ENCODE measurements at regions not wholly inside any gene's neighbourhood (a gene's known extent, or its start where the extent isn't known, plus 50 kb on each side); places are given as distances from the start of the nearest gene placed in this dataset.

DNA sequence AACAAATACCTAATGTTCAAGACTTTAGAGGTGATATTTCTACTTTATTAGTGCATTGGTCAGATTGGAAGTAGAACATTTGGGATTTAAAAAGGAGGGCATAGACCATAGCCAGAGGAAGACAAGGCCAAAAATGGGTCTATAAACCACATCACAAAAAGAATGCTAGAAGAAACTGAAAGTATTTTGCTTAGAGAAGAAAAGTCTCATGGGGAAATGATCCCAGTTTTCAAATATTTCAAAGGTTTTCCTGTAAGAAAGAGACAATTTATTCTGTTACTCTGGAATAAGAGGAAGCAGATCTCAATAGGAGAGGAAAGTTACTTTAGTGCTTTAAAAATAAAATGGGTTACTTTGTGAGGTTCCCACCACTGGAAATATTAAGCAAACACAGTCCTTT is 341.4 kb downstream of the TNS1 start:
- Histone ChIP-seq H2BK5ac (ENCODE audit: low read length) (no peak overlapping the region), H3K56ac (ENCODE audit: low read length) (no peak overlapping the region), H2BK15ac (replicated peaks; ENCODE audit: low read depth) (no peak overlapping the region), H3K4me2 (ENCODE audit: low read length) (no peak overlapping the region), H3K9ac (ENCODE audit: low read length) (no peak overlapping the region), H3K79me1 (ENCODE audit: low read length) (no peaks in the 10 kb centered on the region), H3K18ac (ENCODE audit: low read length) (no peak overlapping the region), H4K8ac (ENCODE audit: low read depth, low read length) (no peak overlapping the region), H3K27me3 (ENCODE audit: insufficient read depth, low read length, poor library complexity) (no peaks in the 10 kb centered on the region), H3K27ac (ENCODE audit: low read depth, low read length) (no peak overlapping the region), H4K5ac (ENCODE audit: low read length) (no peak overlapping the region), H3K36me3 (ENCODE audit: control insufficient read depth, insufficient read depth, low read length) (no peaks in the 10 kb centered on the region), H3K4me3 (ENCODE audit: low read length) (no peak overlapping the region), H3K4ac (ENCODE audit: low read depth, low read length) (no peak overlapping the region), H3K79me2 (ENCODE audit: control insufficient read depth, insufficient read depth, low read length) (no peaks in the 10 kb centered on the region), H2AK5ac (ENCODE audit: low read length) (no peak overlapping the region), H3K4me1 (ENCODE audit: control insufficient read depth, low read depth, low read length) (no peaks in the 10 kb centered on the region), H2BK120ac (ENCODE audit: low read depth, low read length) (no peak overlapping the region), H3K23ac (ENCODE audit: low read length) (no peak overlapping the region)
- no peak for DNase-seq

DNA sequence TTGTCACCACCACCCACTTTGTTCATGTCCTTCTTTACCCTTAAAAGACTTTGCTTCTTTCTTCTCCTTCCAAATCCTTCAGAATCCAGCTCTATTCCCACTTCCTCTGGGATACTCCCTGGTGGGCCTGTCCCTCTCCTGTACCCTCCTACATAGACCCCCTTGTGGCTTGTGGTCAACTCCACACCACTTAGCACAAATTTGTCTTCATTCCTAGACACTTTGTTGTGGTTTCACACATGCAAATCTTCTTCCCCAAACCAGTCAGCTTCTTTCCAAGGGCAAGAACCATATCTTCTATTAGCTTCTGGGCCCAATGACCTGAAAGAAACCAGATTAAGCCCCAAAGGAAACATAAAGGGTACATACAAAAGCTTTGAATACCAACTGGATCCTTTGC is 342.4 kb downstream of the TNS1 start:
- H3K18ac ChIP-seq (ENCODE audit: low read length) = no peak overlapping the region
- no peak overlapping the region for H3K4me2 ChIP-seq (ENCODE audit: low read length)
- no peak overlapping the region for H2AK5ac ChIP-seq (ENCODE audit: low read length)
- H3K27me3 ChIP-seq (ENCODE audit: insufficient read depth, low read length, poor library complexity) = no peaks in the 10 kb centered on the region
- no peak overlapping the region for H4K5ac ChIP-seq (ENCODE audit: low read length)
- H2BK120ac ChIP-seq (ENCODE audit: low read depth, low read length) = no peak overlapping the region
- no peak overlapping the region for H3K56ac ChIP-seq (ENCODE audit: low read length)
- no peak overlapping the region for H3K23ac ChIP-seq (ENCODE audit: low read length)
- H3K36me3 ChIP-seq (ENCODE audit: control insufficient read depth, insufficient read depth, low read length) = no peaks in the 10 kb centered on the region
- no peak overlapping the region for H2BK5ac ChIP-seq (ENCODE audit: low read length)
- no peaks in the 10 kb centered on the region for H3K4me1 ChIP-seq (ENCODE audit: control insufficient read depth, low read depth, low read length)
- H3K4me3 ChIP-seq (ENCODE audit: low read length) = no peak overlapping the region
- DNase-seq = no peak
- no peak overlapping the region for H3K27ac ChIP-seq (ENCODE audit: low read depth, low read length)
- H3K9ac ChIP-seq (ENCODE audit: low read length) = no peak overlapping the region
- no peaks in the 10 kb centered on the region for H3K79me1 ChIP-seq (ENCODE audit: low read length)
- no peaks in the 10 kb centered on the region for H3K79me2 ChIP-seq (ENCODE audit: control insufficient read depth, insufficient read depth, low read length)
- H3K4ac ChIP-seq (ENCODE audit: low read depth, low read length) = no peak overlapping the region
- no peak overlapping the region for H4K8ac ChIP-seq (ENCODE audit: low read depth, low read length)
- no peak overlapping the region for H2BK15ac ChIP-seq (replicated peaks; ENCODE audit: low read depth)

DNA sequence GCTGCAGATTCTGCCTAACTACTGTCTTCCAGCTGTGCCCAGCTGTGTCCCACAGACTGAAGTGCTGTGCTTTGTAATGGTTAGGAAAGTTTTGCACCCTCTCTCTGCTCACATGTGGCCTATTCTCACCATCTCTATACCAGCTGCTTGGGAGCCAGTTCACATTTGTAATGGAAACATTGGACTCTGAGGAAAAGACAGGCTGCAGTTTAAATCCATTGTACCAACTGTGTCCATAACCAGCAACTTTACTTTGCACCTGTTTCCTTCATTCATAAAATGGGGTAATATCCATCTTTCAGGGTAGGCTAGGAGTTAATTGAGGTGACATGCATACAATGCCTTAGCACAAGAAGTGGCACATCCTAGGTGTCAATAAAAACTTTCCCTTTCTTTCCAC is 344.0 kb downstream of the TNS1 start:
- Histone ChIP-seq H4K5ac (ENCODE audit: low read length) (no peak overlapping the region), H3K36me3 (ENCODE audit: control insufficient read depth, insufficient read depth, low read length) (no peaks in the 10 kb centered on the region)
- DNase-seq = no peak

DNA sequence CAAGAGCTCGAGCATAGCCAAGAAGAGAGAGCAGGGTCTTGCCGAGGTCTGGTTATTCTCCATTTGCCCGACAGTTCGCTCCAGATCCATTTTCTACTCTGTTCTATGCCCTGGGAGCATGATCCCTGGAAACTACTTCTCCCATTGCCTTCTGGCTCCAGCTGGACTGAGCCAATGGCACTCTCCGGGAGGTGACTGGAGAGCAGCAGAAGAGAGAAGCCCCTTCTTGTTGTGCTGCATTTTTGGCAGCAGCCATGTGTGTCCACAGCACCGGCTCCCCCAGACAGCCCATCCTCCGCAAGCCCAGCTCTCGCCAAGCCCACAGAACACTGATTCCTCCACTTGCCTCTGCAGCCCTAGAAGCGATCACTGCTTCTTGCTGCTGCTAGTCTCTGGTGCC is 345.5 kb downstream of the TNS1 start:
- H3K4me2 ChIP-seq (ENCODE audit: low read length) = no peak overlapping the region
- no peak overlapping the region for H2BK5ac ChIP-seq (ENCODE audit: low read length)
- no CpG with 5 or more reads among the region's 9 CpGs for WGBS (ENCODE audit: extremely low coverage, insufficient coverage, low lambda C conversion rate)
- no peak overlapping the region for H4K5ac ChIP-seq (ENCODE audit: low read length)
- no peak overlapping the region for H3K9ac ChIP-seq (ENCODE audit: low read length)
- H3K79me1 ChIP-seq (ENCODE audit: low read length) = no peaks in the 10 kb centered on the region
- no peak overlapping the region for H3K23ac ChIP-seq (ENCODE audit: low read length)
- no peak overlapping the region for H3K56ac ChIP-seq (ENCODE audit: low read length)
- H3K27ac ChIP-seq (ENCODE audit: low read depth, low read length) = no peak overlapping the region
- H4K8ac ChIP-seq (ENCODE audit: low read depth, low read length) = no peak overlapping the region
- no peak overlapping the region for H2AK5ac ChIP-seq (ENCODE audit: low read length)
- H3K18ac ChIP-seq (ENCODE audit: low read length) = no peak overlapping the region
- no peak overlapping the region for H3K4me3 ChIP-seq (ENCODE audit: low read length)
- DNase-seq = no peak
- no peaks in the 10 kb centered on the region for H3K27me3 ChIP-seq (ENCODE audit: insufficient read depth, low read length, poor library complexity)
- H2BK120ac ChIP-seq (ENCODE audit: low read depth, low read length) = no peak overlapping the region
- no peak overlapping the region for H2BK15ac ChIP-seq (replicated peaks; ENCODE audit: low read depth)
- H3K4ac ChIP-seq (ENCODE audit: low read depth, low read length) = no peak overlapping the region
- no peaks in the 10 kb centered on the region for H3K36me3 ChIP-seq (ENCODE audit: control insufficient read depth, insufficient read depth, low read length)
- no peaks in the 10 kb centered on the region for H3K4me1 ChIP-seq (ENCODE audit: control insufficient read depth, low read depth, low read length)
- H3K79me2 ChIP-seq (ENCODE audit: control insufficient read depth, insufficient read depth, low read length) = no peaks in the 10 kb centered on the region

More for the DNA sequence above, 344.0 kb downstream of the TNS1 start:
- Histone ChIP-seq H4K8ac (ENCODE audit: low read depth, low read length) (no peak overlapping the region), H3K79me1 (ENCODE audit: low read length) (no peaks in the 10 kb centered on the region), H2BK5ac (ENCODE audit: low read length) (no peak overlapping the region), H2AK5ac (ENCODE audit: low read length) (no peak overlapping the region), H2BK15ac (replicated peaks; ENCODE audit: low read depth) (no peak overlapping the region), H3K4me1 (ENCODE audit: control insufficient read depth, low read depth, low read length) (no peaks in the 10 kb centered on the region), H3K27me3 (ENCODE audit: insufficient read depth, low read length, poor library complexity) (no peaks in the 10 kb centered on the region), H2BK120ac (ENCODE audit: low read depth, low read length) (no peak overlapping the region), H3K4me3 (ENCODE audit: low read length) (no peak overlapping the region), H3K18ac (ENCODE audit: low read length) (no peak overlapping the region), H3K4me2 (ENCODE audit: low read length) (no peak overlapping the region), H3K4ac (ENCODE audit: low read depth, low read length) (no peak overlapping the region), H3K56ac (ENCODE audit: low read length) (no peak overlapping the region), H3K27ac (ENCODE audit: low read depth, low read length) (no peak overlapping the region), H3K79me2 (ENCODE audit: control insufficient read depth, insufficient read depth, low read length) (no peaks in the 10 kb centered on the region), H3K9ac (ENCODE audit: low read length) (no peak overlapping the region), H3K23ac (ENCODE audit: low read length) (no peak overlapping the region)

DNA sequence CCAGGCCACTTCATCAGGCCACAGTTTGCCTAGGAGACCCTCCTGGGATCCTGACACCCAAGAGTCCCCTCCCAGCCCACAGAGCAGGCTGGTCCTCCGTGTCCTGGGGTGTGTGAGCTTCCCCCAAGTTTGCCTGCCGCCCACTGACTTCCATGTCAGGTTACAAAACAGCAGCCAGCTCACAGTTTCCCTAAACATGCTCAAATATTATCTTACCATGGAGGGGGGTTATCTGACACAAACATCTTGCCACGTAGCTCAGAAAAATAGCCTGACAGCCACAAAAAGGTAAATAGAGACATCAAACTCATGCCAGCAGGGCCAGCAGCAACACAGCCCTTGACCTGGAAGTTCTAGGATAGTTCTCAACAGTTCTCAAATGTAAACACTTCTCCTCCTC is 346.5 kb downstream of the TNS1 start:
- no peaks in the 10 kb centered on the region for H3K79me2 ChIP-seq (ENCODE audit: control insufficient read depth, insufficient read depth, low read length)
- no CpG with 5 or more reads among the region's 3 CpGs for WGBS (ENCODE audit: extremely low coverage, insufficient coverage, low lambda C conversion rate)
- H3K27ac ChIP-seq (ENCODE audit: low read depth, low read length) = no peak overlapping the region

DNA sequence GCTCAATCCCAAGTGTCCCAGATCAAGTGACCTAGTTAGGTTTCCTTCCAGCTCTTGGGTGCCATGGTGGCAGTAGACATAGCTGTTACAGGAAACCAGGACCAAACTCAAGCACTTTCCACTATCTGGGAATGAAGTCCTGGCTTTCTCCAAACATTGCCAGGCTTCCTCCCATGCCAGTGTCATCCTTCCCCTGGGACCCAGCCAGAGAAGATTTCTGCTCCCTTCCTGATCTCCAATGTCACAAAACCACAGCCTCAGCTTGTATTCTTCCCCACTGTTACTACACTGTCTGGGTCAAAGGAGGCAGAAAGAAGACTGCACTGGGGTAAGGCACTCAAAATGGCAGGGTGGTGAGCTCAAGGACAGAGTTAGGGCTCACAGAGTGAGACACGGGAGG is 347.1 kb downstream of the TNS1 start:
- Histone ChIP-seq H2BK15ac (replicated peaks; ENCODE audit: low read depth) (no peak overlapping the region), H2AK5ac (ENCODE audit: low read length) (no peak overlapping the region), H3K18ac (ENCODE audit: low read length) (no peak overlapping the region), H3K27me3 (ENCODE audit: insufficient read depth, low read length, poor library complexity) (no peaks in the 10 kb centered on the region), H3K79me2 (ENCODE audit: control insufficient read depth, insufficient read depth, low read length) (no peaks in the 10 kb centered on the region), H3K4ac (ENCODE audit: low read depth, low read length) (no peak overlapping the region), H3K27ac (ENCODE audit: low read depth, low read length) (no peak overlapping the region), H3K4me1 (ENCODE audit: control insufficient read depth, low read depth, low read length) (no peaks in the 10 kb centered on the region), H4K5ac (ENCODE audit: low read length) (no peak overlapping the region), H3K23ac (ENCODE audit: low read length) (no peak overlapping the region), H4K8ac (ENCODE audit: low read depth, low read length) (no peak overlapping the region), H3K9ac (ENCODE audit: low read length) (no peak overlapping the region), H3K36me3 (ENCODE audit: control insufficient read depth, insufficient read depth, low read length) (no peaks in the 10 kb centered on the region), H3K4me2 (ENCODE audit: low read length) (no peak overlapping the region), H3K4me3 (ENCODE audit: low read length) (no peak overlapping the region), H3K56ac (ENCODE audit: low read length) (no peak overlapping the region), H2BK5ac (ENCODE audit: low read length) (no peak overlapping the region), H3K79me1 (ENCODE audit: low read length) (no peaks in the 10 kb centered on the region), H2BK120ac (ENCODE audit: low read depth, low read length) (no peak overlapping the region)
- WGBS (ENCODE audit: extremely low coverage, insufficient coverage, low lambda C conversion rate) = no CpG with 5 or more reads among the region's 1 CpG
- DNase-seq = no peak

More for the DNA sequence above, 346.5 kb downstream of the TNS1 start:
- no peak overlapping the region for H3K9ac ChIP-seq (ENCODE audit: low read length)
- no peaks in the 10 kb centered on the region for H3K79me1 ChIP-seq (ENCODE audit: low read length)
- no peak overlapping the region for H4K8ac ChIP-seq (ENCODE audit: low read depth, low read length)
- no peak for DNase-seq
- no peak overlapping the region for H3K4ac ChIP-seq (ENCODE audit: low read depth, low read length)
- H3K18ac ChIP-seq (ENCODE audit: low read length) = no peak overlapping the region
- H3K4me1 ChIP-seq (ENCODE audit: control insufficient read depth, low read depth, low read length) = no peaks in the 10 kb centered on the region
- H3K56ac ChIP-seq (ENCODE audit: low read length) = no peak overlapping the region
- H3K4me2 ChIP-seq (ENCODE audit: low read length) = no peak overlapping the region
- no peak overlapping the region for H2BK15ac ChIP-seq (replicated peaks; ENCODE audit: low read depth)
- H2BK120ac ChIP-seq (ENCODE audit: low read depth, low read length) = no peak overlapping the region
- H2AK5ac ChIP-seq (ENCODE audit: low read length) = no peak overlapping the region
- no peak overlapping the region for H2BK5ac ChIP-seq (ENCODE audit: low read length)
- no peak overlapping the region for H3K23ac ChIP-seq (ENCODE audit: low read length)
- H4K5ac ChIP-seq (ENCODE audit: low read length) = no peak overlapping the region
- H3K27me3 ChIP-seq (ENCODE audit: insufficient read depth, low read length, poor library complexity) = no peaks in the 10 kb centered on the region
- H3K4me3 ChIP-seq (ENCODE audit: low read length) = no peak overlapping the region
- H3K36me3 ChIP-seq (ENCODE audit: control insufficient read depth, insufficient read depth, low read length) = no peaks in the 10 kb centered on the region
